CD4-positive, alpha-beta T cell treated with Interleukin-17A for 4 hours (primary cell): ENCODE measurements at regions not wholly inside any gene's neighbourhood (a gene's known extent, or its start where the extent isn't known, plus 50 kb on each side); places are given as distances from the start of the nearest gene placed in this dataset.

Experiments used
- DNase-seq: peaks from one replicate; pipeline ENCODE4 v3.0.0-alpha.2; 2020; ENCODE audit warnings: mixed read lengths

- no peak for DNase-seq
Measured at GRCh38 chr5:98403131-98403530, 370.3 kb upstream of the RGMB start.

GRCh38 chr5:98414938-98415337 is 358.5 kb upstream of the RGMB start:
- DNase-seq = no peak

- no peak for DNase-seq
Measured at GRCh38 chr5:98415663-98416062, 357.8 kb upstream of the RGMB start.

GRCh38 chr5:98416541-98416940 is 356.9 kb upstream of the RGMB start:
- DNase-seq = no peak

- no peak for DNase-seq
Measured at GRCh38 chr5:98419825-98420224, 353.6 kb upstream of the RGMB start.

- DNase-seq = no peak
Measured at GRCh38 chr5:98424681-98425450, 348.6 kb upstream of the RGMB start.

GRCh38 chr5:98425640-98426039 is 347.8 kb upstream of the RGMB start:
- DNase-seq = no peak

- DNase-seq = no peak
Measured at GRCh38 chr5:98428806-98429205, 344.7 kb upstream of the RGMB start.

GRCh38 chr5:98432378-98432777 is 341.1 kb upstream of the RGMB start:
- no peak for DNase-seq

GRCh38 chr5:98433022-98433421 is 340.4 kb upstream of the RGMB start:
- DNase-seq = no peak

GRCh38 chr5:98433673-98434072 is 339.8 kb upstream of the RGMB start:
- DNase-seq = no peak

GRCh38 chr5:98436667-98437066 is 336.8 kb upstream of the RGMB start:
- DNase-seq = no peak

GRCh38 chr5:98442448-98442847 is 331.0 kb upstream of the RGMB start:
- DNase-seq = no peak

- DNase-seq = no peak
Measured at GRCh38 chr5:98443881-98444280, 329.6 kb upstream of the RGMB start.

GRCh38 chr5:98453296-98453695 is 320.2 kb upstream of the RGMB start:
- no peak for DNase-seq

- DNase-seq = no peak
Measured at GRCh38 chr5:98454407-98454806, 319.1 kb upstream of the RGMB start.

GRCh38 chr5:98454904-98455303 is 318.6 kb upstream of the RGMB start:
- DNase-seq = no peak

- no peak for DNase-seq
Measured at GRCh38 chr5:98455665-98456064, 317.8 kb upstream of the RGMB start.

- DNase-seq = no peak
Measured at GRCh38 chr5:98458004-98458403, 315.5 kb upstream of the RGMB start.

GRCh38 chr5:98458726-98459125 is 314.7 kb upstream of the RGMB start:
- DNase-seq = no peak

- no peak for DNase-seq
Measured at GRCh38 chr5:98460536-98460935, 312.9 kb upstream of the RGMB start.

GRCh38 chr5:98461485-98461884 is 312.0 kb upstream of the RGMB start:
- DNase-seq = no peak

- DNase-seq = no peak
Measured at GRCh38 chr5:98463222-98463621, 310.2 kb upstream of the RGMB start.

- no peak for DNase-seq
Measured at GRCh38 chr5:98463676-98464075, 309.8 kb upstream of the RGMB start.

GRCh38 chr5:98464737-98465330 is 308.6 kb upstream of the RGMB start:
- no peak for DNase-seq
